ENCODE measurements at regions not wholly inside any gene's neighbourhood (a gene's known extent, or its start where the extent isn't known, plus 50 kb on each side); places are given as distances from the start of the nearest gene placed in this dataset.

GRCh38 chr2:175557810-175558377, 376.4 kb upstream of the ATP5MC3 start:
- Histone ChIP-seq H3K4me1 (ENCODE audit: control insufficient read depth, extremely low read depth, insufficient read depth, low read length) (no peaks in the 10 kb centered on the region), H3K9me3 (replicated peaks; ENCODE audit: control insufficient read depth, insufficient read depth, low read length) (no peaks in the 10 kb centered on the region), H3K27ac (ENCODE audit: insufficient read depth, low read depth, low read length) (no peak overlapping the region), H3K79me2 (ENCODE audit: control insufficient read depth, insufficient read depth, low read length) (no peaks in the 10 kb centered on the region), H3K9ac (replicated peaks; ENCODE audit: extremely low read depth, insufficient read depth, low read length) (no peak overlapping the region), H3K4me3 (replicated peaks in 1 of 3; ENCODE audit: insufficient read depth in 1 of 3, low read depth in 1 of 3, low read length in 3 of 3) (no peak overlapping the region), H2AFZ (ENCODE audit: low read depth, low read length) (no peak overlapping the region), H3K36me3 (ENCODE audit: control insufficient read depth in 2 of 2, extremely low read depth in 1 of 2, insufficient read depth in 2 of 2, low read length in 2 of 2) (no peaks in the 10 kb centered on the region), H3K4me2 (ENCODE audit: insufficient read depth, low read length) (no peak overlapping the region), H3K27me3 (ENCODE audit: control insufficient read depth in 2 of 2, insufficient read depth in 2 of 2, low read length in 2 of 2) (no peaks in the 10 kb centered on the region), H4K20me1 (replicated peaks; ENCODE audit: control insufficient read depth, extremely low read depth, insufficient read depth, low read length) (no peaks in the 10 kb centered on the region), H3K9me1 (replicated peaks; ENCODE audit: control insufficient read depth, extremely low read depth, insufficient read depth, low read length) (no peaks in the 10 kb centered on the region)
- ChIA-PET CTCF (no interaction called here), POLR2A (no interaction called here)
- no TSS peak for BruUV-seq (replicated peaks)
- FAIRE-seq (no peak), DNase-seq (ENCODE audit: low read depth, low spot score) (no peak)
- TF ChIP-seq JUN (IDR thresholded peaks at IDR 0.05; ENCODE audit: borderline replicate concordance, insufficient read depth, insufficient read length, low read depth), result no peak
- TF ChIP-seq CTCF (IDR thresholded peaks at IDR 0.05; ENCODE audit: extremely low read depth in 1 of 2, insufficient read depth in 1 of 2, low read depth in 1 of 2, low read length in 2 of 2), result no peak
- intact Hi-C loops (cut with micrococcal nuclease), result no loop called here
- dilution Hi-C loops (cut with MboI; ENCODE audit: extremely low pct_ligation_motif_present, low sequenced_read_pairs), result no loop called here

GRCh38 chr2:175553910-175554309, 372.4 kb upstream of the ATP5MC3 start:
- no peak overlapping the region for H3K4me2 ChIP-seq (ENCODE audit: insufficient read depth, low read length)
- no TSS peak for BruUV-seq (replicated peaks)
- H3K27me3 ChIP-seq (ENCODE audit: control insufficient read depth in 2 of 2, insufficient read depth in 2 of 2, low read length in 2 of 2), result no peaks in the 10 kb centered on the region
- H4K20me1 ChIP-seq (replicated peaks; ENCODE audit: control insufficient read depth, extremely low read depth, insufficient read depth, low read length), result no peaks in the 10 kb centered on the region
- no peaks in the 10 kb centered on the region for H3K79me2 ChIP-seq (ENCODE audit: control insufficient read depth, insufficient read depth, low read length)
- no peak overlapping the region for H3K4me3 ChIP-seq (replicated peaks in 1 of 3; ENCODE audit: insufficient read depth in 1 of 3, low read depth in 1 of 3, low read length in 3 of 3)
- no peaks in the 10 kb centered on the region for H3K9me1 ChIP-seq (replicated peaks; ENCODE audit: control insufficient read depth, extremely low read depth, insufficient read depth, low read length)
- ChIA-PET POLR2A (no interaction called here), CTCF (no interaction called here)
- H3K9ac ChIP-seq (replicated peaks; ENCODE audit: extremely low read depth, insufficient read depth, low read length), result no peak overlapping the region
- no peak for TF ChIP-seq JUN (IDR thresholded peaks at IDR 0.05; ENCODE audit: borderline replicate concordance, insufficient read depth, insufficient read length, low read depth)
- no peak for TF ChIP-seq FOS (IDR thresholded peaks at IDR 0.05; ENCODE audit: borderline replicate concordance, insufficient read depth, low read length)
- TF ChIP-seq GATA2 (IDR thresholded peaks at IDR 0.05; ENCODE audit: insufficient read depth, insufficient read length, low read depth, low read length), result no peak
- TF ChIP-seq EZH2 (IDR thresholded peaks at IDR 0.05; ENCODE audit: borderline replicate concordance, low read depth, low read length, severe bottlenecking), result no peak
- TF ChIP-seq MAX (IDR thresholded peaks at IDR 0.05; ENCODE audit: insufficient read depth, insufficient read length), result no peak
- no peak for TF ChIP-seq POLR2AphosphoS5 (IDR thresholded peaks at IDR 0.05; ENCODE audit: insufficient read depth, low read depth, low read length)
- no peak for TF ChIP-seq MYC (IDR thresholded peaks at IDR 0.05; ENCODE audit: low read depth, low read length)
- dilution Hi-C loops (cut with MboI; ENCODE audit: extremely low pct_ligation_motif_present, low sequenced_read_pairs), result no loop called here
- intact Hi-C loops (cut with micrococcal nuclease), result no loop called here
- no peaks in the 10 kb centered on the region for H3K4me1 ChIP-seq (ENCODE audit: control insufficient read depth, extremely low read depth, insufficient read depth, low read length)
- FAIRE-seq, result no peak
- no peak for DNase-seq (ENCODE audit: low read depth, low spot score)
- no peaks in the 10 kb centered on the region for H3K36me3 ChIP-seq (ENCODE audit: control insufficient read depth in 2 of 2, extremely low read depth in 1 of 2, insufficient read depth in 2 of 2, low read length in 2 of 2)
- no peak overlapping the region for H2AFZ ChIP-seq (ENCODE audit: low read depth, low read length)
- H3K9me3 ChIP-seq (replicated peaks; ENCODE audit: control insufficient read depth, insufficient read depth, low read length), result no peaks in the 10 kb centered on the region
- no peak overlapping the region for H3K27ac ChIP-seq (ENCODE audit: insufficient read depth, low read depth, low read length)

Measured in endothelial cell of umbilical vein (primary cell).